ENCODE measurements at regions not wholly inside any gene's neighbourhood (a gene's known extent, or its start where the extent isn't known, plus 50 kb on each side); places are given as distances from the start of the nearest gene placed in this dataset.
A peak's percentile ranks its signal among the peaks of the same experiment; 100 is the strongest.

DNA sequence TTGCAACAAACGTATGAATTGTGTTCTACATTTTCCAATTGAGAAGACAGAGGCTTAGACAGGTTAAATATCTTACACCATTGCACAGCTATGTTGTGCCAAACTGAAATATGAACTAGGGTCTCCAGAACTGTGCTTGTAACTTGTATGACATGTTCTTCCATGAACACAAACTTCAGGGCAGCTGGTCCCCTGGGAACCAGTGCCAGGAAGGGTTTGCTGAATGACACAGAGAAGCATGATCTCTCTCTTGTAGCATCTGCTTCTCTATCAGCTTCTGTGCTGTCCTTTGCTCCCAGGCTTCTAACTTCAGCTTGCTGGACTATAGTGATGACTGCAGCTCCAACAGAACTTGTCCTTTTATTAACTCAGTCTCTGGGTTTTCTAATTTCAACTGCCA is 385.5 kb downstream of the SIPA1L2 start:
- H3K9me3 ChIP-seq (ENCODE audit: control insufficient read depth, low read length): no peaks in the 10 kb centered on the region
- H3K4me3 ChIP-seq (ENCODE audit: insufficient read depth, low read depth, low read length, poor library complexity, severe bottlenecking): no peak overlapping the region
- no peaks in the 10 kb centered on the region for H3K4me1 ChIP-seq (ENCODE audit: control insufficient read depth, insufficient read depth, low read length, poor library complexity, severe bottlenecking)
- H3K27ac ChIP-seq (ENCODE audit: insufficient read depth, low read length, poor library complexity, severe bottlenecking): no peak overlapping the region
- H3K27me3 ChIP-seq (replicated peaks; ENCODE audit: control insufficient read depth, insufficient read depth, low read length, poor library complexity, severe bottlenecking): no peaks in the 10 kb centered on the region
- H3K36me3 ChIP-seq (ENCODE audit: control insufficient read depth, insufficient read depth, low read length): no peaks in the 10 kb centered on the region
- DNase-seq: no peak

DNA sequence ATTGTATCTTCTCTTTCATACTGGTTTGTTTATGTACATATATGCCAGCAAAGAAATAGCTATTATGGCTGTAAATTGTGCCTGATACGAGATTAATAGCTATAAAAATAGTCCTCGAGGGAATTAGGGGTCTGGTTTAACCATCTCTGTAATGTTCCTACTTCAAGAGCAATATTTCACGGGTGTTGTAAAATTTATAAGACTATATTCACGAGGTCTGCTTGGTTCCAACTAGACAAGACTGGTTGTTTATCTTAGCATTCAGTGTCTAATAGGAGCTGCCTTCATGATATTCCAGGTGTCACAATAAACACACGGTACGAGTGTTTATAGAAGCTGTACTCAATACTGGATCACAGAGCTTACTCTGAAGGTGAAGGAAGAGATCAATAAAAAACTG is 389.9 kb downstream of the SIPA1L2 start:
- Histone ChIP-seq H3K9me3 (ENCODE audit: control insufficient read depth, low read length) (no peaks in the 10 kb centered on the region), H3K36me3 (ENCODE audit: control insufficient read depth, insufficient read depth, low read length) (no peaks in the 10 kb centered on the region), H3K4me1 (ENCODE audit: control insufficient read depth, insufficient read depth, low read length, poor library complexity, severe bottlenecking) (no peaks in the 10 kb centered on the region), H3K27me3 (replicated peaks; ENCODE audit: control insufficient read depth, insufficient read depth, low read length, poor library complexity, severe bottlenecking) (no peaks in the 10 kb centered on the region), H3K4me3 (ENCODE audit: insufficient read depth, low read depth, low read length, poor library complexity, severe bottlenecking) (no peak overlapping the region), H3K27ac (ENCODE audit: insufficient read depth, low read length, poor library complexity, severe bottlenecking) (no peak overlapping the region)
- DNase-seq: no peak

DNA sequence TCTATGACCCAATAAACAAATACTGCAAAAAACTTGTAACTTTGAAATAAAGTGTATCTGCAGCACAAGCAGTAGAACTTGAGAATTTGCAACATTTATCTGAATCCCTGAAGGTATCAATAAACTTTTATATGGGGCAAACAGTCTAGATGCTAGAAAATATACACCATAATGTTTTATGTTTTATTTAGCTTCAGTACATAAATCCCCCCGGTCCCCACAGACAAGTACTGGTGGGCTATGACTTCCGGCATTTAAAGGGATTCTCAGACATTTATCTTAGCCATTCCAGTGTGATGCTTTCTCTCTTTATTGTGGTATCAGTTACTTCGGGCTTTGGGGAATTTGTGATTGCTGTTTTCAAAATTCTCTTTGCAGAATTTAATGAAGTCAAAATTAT is 390.4 kb downstream of the SIPA1L2 start:
- Histone ChIP-seq H3K27me3 (replicated peaks; ENCODE audit: control insufficient read depth, insufficient read depth, low read length, poor library complexity, severe bottlenecking) (no peaks in the 10 kb centered on the region), H3K4me3 (ENCODE audit: insufficient read depth, low read depth, low read length, poor library complexity, severe bottlenecking) (no peak overlapping the region), H3K36me3 (ENCODE audit: control insufficient read depth, insufficient read depth, low read length) (no peaks in the 10 kb centered on the region), H3K27ac (ENCODE audit: insufficient read depth, low read length, poor library complexity, severe bottlenecking) (no peak overlapping the region), H3K4me1 (ENCODE audit: control insufficient read depth, insufficient read depth, low read length, poor library complexity, severe bottlenecking) (no peaks in the 10 kb centered on the region), H3K9me3 (ENCODE audit: control insufficient read depth, low read length) (no peaks in the 10 kb centered on the region)
- no peak for DNase-seq

DNA sequence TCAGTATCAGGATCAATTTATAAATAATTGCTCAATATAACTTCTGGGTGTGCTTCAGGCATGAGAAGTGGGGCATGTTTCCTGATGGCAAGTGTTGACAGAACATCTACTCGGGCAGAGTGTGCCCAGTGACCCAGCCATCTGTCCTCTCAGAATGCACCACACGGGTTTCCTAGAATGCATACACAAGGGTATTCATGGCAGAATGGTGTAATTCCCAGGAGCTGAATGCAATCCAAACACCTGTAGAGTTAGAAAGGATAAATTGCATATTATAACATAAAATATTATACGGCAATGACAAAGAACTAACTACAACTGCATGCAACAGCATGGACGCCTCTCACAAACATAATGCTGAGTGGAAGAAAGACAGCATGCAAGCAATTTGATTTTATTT is 391.9 kb downstream of the SIPA1L2 start:
- Histone ChIP-seq H3K9me3 (ENCODE audit: control insufficient read depth, low read length) (no peaks in the 10 kb centered on the region), H3K4me1 (ENCODE audit: control insufficient read depth, insufficient read depth, low read length, poor library complexity, severe bottlenecking) (no peaks in the 10 kb centered on the region), H3K27me3 (replicated peaks; ENCODE audit: control insufficient read depth, insufficient read depth, low read length, poor library complexity, severe bottlenecking) (no peaks in the 10 kb centered on the region), H3K36me3 (ENCODE audit: control insufficient read depth, insufficient read depth, low read length) (no peaks in the 10 kb centered on the region), H3K4me3 (ENCODE audit: insufficient read depth, low read depth, low read length, poor library complexity, severe bottlenecking) (no peak overlapping the region), H3K27ac (ENCODE audit: insufficient read depth, low read length, poor library complexity, severe bottlenecking) (no peak overlapping the region)
- no peak for DNase-seq

DNA sequence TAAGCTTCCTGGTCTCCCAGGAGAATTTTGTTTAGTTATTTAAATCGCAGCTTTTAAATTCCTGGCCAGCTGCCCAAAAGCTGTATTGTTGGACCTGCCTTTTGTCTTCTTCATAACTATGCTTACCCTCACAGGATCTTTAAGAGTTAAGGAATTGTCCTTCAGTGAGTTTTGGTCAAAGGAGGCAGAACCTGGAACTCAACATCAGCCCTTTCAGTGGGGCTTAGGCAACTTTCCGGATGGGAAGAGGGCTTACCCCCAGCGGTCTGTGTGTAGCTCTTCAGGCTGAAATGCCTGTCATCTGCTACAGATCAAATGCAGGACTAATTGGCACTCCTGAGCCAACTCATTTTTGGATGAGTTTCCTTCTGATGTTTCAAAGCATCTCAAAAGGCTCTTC is 402.6 kb downstream of the SIPA1L2 start:
- no peak for DNase-seq
- no peaks in the 10 kb centered on the region for H3K27me3 ChIP-seq (replicated peaks; ENCODE audit: control insufficient read depth, insufficient read depth, low read length, poor library complexity, severe bottlenecking)
- no peaks in the 10 kb centered on the region for H3K9me3 ChIP-seq (ENCODE audit: control insufficient read depth, low read length)
- H3K4me3 ChIP-seq (ENCODE audit: insufficient read depth, low read depth, low read length, poor library complexity, severe bottlenecking): no peak overlapping the region
- H3K4me1 ChIP-seq (ENCODE audit: control insufficient read depth, insufficient read depth, low read length, poor library complexity, severe bottlenecking): peaks cover 11% of the 10 kb centered on the region
- no peaks in the 10 kb centered on the region for H3K36me3 ChIP-seq (ENCODE audit: control insufficient read depth, insufficient read depth, low read length)
- no peak overlapping the region for H3K27ac ChIP-seq (ENCODE audit: insufficient read depth, low read length, poor library complexity, severe bottlenecking)

DNA sequence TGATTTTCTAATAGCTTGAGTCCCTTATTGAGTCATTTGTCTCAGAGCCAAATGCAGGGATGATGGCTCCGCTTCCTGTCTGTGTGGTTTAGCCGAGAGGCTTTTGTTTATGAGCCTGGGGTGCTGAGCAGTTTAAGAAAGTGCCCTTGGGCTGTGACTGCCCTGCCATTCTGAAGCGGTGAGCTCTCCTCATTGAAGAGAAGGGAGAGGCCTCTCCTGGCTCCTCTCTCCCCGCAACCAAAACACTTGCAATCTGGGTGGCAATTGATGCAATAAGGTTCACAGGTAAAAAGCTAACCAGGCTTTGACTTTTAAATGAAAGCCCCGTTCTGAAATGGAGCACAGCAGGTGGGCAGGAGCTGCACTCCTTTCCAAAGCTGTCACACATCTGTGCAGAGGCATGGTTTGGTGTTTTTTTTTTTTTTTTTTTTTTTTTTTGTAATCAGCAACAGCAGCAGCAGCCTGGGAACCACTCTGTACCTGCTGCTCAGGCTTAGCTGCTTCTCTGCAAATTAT is 403.7 kb downstream of the SIPA1L2 start:
- H3K4me3 ChIP-seq (ENCODE audit: insufficient read depth, low read depth, low read length, poor library complexity, severe bottlenecking): no peak overlapping the region
- peak in 1 of 3 donors; percentile 8 for DNase-seq
- peaks cover 11% of the 10 kb centered on the region for H3K4me1 ChIP-seq (ENCODE audit: control insufficient read depth, insufficient read depth, low read length, poor library complexity, severe bottlenecking)
- no peaks in the 10 kb centered on the region for H3K9me3 ChIP-seq (ENCODE audit: control insufficient read depth, low read length)
- H3K27me3 ChIP-seq (replicated peaks; ENCODE audit: control insufficient read depth, insufficient read depth, low read length, poor library complexity, severe bottlenecking): no peaks in the 10 kb centered on the region
- no peak overlapping the region for H3K27ac ChIP-seq (ENCODE audit: insufficient read depth, low read length, poor library complexity, severe bottlenecking)
- no peaks in the 10 kb centered on the region for H3K36me3 ChIP-seq (ENCODE audit: control insufficient read depth, insufficient read depth, low read length)

- Histone ChIP-seq H3K4me1 (ENCODE audit: control insufficient read depth, insufficient read depth, low read length, poor library complexity, severe bottlenecking) (peaks cover 11% of the 10 kb centered on the region), H3K4me3 (ENCODE audit: insufficient read depth, low read depth, low read length, poor library complexity, severe bottlenecking) (no peak overlapping the region), H3K36me3 (ENCODE audit: control insufficient read depth, insufficient read depth, low read length) (no peaks in the 10 kb centered on the region), H3K9me3 (ENCODE audit: control insufficient read depth, low read length) (no peaks in the 10 kb centered on the region), H3K27me3 (replicated peaks; ENCODE audit: control insufficient read depth, insufficient read depth, low read length, poor library complexity, severe bottlenecking) (no peaks in the 10 kb centered on the region), H3K27ac (ENCODE audit: insufficient read depth, low read length, poor library complexity, severe bottlenecking) (no peak overlapping the region)
- no peak for DNase-seq
Observed at GRCh38 chr1:232225336-232226131, 404.4 kb downstream of the SIPA1L2 start.

DNA sequence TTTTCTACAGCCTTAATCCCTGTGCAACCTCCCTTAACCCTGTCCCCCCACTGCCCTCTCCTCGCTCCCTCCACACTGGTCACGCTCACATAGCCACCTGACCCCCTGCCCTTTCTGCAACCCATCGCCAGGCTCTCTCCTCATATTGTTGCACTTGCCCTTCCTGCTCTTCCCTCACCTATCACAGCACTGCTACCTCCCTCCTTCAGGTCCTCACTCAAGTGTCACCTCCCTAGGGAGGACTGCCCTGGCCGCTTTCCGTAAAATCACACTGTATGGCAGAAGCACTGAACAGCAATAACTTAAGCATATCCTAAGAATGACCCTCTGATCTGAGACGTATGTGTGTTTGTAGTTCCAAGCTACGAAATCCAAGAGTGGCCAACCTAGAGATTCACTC is 406.0 kb downstream of the SIPA1L2 start:
- Histone ChIP-seq H3K4me3 (ENCODE audit: insufficient read depth, low read depth, low read length, poor library complexity, severe bottlenecking) (no peak overlapping the region), H3K27me3 (replicated peaks; ENCODE audit: control insufficient read depth, insufficient read depth, low read length, poor library complexity, severe bottlenecking) (no peaks in the 10 kb centered on the region), H3K36me3 (ENCODE audit: control insufficient read depth, insufficient read depth, low read length) (no peaks in the 10 kb centered on the region), H3K27ac (ENCODE audit: insufficient read depth, low read length, poor library complexity, severe bottlenecking) (no peak overlapping the region), H3K4me1 (ENCODE audit: control insufficient read depth, insufficient read depth, low read length, poor library complexity, severe bottlenecking) (peaks cover 11% of the 10 kb centered on the region), H3K9me3 (ENCODE audit: control insufficient read depth, low read length) (no peaks in the 10 kb centered on the region)
- no peak for DNase-seq

DNA sequence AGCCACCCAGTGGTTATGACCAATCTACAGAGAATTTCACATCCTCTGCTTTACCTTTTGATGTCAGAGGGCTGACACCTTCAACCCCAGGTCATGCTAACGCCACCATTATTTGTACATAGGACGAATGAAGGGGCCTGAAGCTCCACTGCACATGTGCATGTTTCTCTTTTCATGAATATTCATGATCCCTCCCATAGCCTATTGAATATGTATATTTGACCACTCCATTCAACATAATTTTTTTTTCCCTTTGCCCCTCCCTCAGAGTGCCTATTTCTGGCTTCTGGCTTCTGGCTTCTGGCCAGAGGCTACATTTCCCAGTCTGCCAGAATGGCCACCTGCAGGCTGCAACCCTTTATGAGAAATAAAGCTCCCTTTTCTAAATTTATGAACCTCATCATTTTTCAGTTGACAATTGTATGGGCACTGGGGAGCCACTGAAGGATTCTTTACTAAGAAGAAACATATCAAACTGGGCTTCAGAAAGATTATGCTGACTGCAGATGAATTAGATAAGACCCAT is 406.7 kb downstream of the SIPA1L2 start:
- Histone ChIP-seq H3K9me3 (ENCODE audit: control insufficient read depth, low read length) (no peaks in the 10 kb centered on the region), H3K27ac (ENCODE audit: insufficient read depth, low read length, poor library complexity, severe bottlenecking) (no peak overlapping the region), H3K27me3 (replicated peaks; ENCODE audit: control insufficient read depth, insufficient read depth, low read length, poor library complexity, severe bottlenecking) (no peaks in the 10 kb centered on the region), H3K36me3 (ENCODE audit: control insufficient read depth, insufficient read depth, low read length) (no peaks in the 10 kb centered on the region), H3K4me1 (ENCODE audit: control insufficient read depth, insufficient read depth, low read length, poor library complexity, severe bottlenecking) (peaks cover 11% of the 10 kb centered on the region), H3K4me3 (ENCODE audit: insufficient read depth, low read depth, low read length, poor library complexity, severe bottlenecking) (no peak overlapping the region)
- DNase-seq: no peak

GRCh38 chr1:232222614-232223013 is 407.3 kb downstream of the SIPA1L2 start:
- H3K4me1 ChIP-seq (ENCODE audit: control insufficient read depth, insufficient read depth, low read length, poor library complexity, severe bottlenecking): peaks cover 11% of the 10 kb centered on the region
- no peaks in the 10 kb centered on the region for H3K36me3 ChIP-seq (ENCODE audit: control insufficient read depth, insufficient read depth, low read length)
- DNase-seq: no peak
- no peak overlapping the region for H3K27ac ChIP-seq (ENCODE audit: insufficient read depth, low read length, poor library complexity, severe bottlenecking)
- no peaks in the 10 kb centered on the region for H3K27me3 ChIP-seq (replicated peaks; ENCODE audit: control insufficient read depth, insufficient read depth, low read length, poor library complexity, severe bottlenecking)
- no peak overlapping the region for H3K4me3 ChIP-seq (ENCODE audit: insufficient read depth, low read depth, low read length, poor library complexity, severe bottlenecking)
- H3K9me3 ChIP-seq (ENCODE audit: control insufficient read depth, low read length): no peaks in the 10 kb centered on the region
